ENCODE measurements at regions not wholly inside any gene's neighbourhood (a gene's known extent, or its start where the extent isn't known, plus 50 kb on each side); places are given as distances from the start of the nearest gene placed in this dataset.
A peak's percentile ranks its signal among the peaks of the same experiment; 100 is the strongest.

- peak overlapping the region; percentile 77 to 97 (median 94) for H3K27ac ChIP-seq
- TF ChIP-seq POLR2A (IDR thresholded peaks at IDR 0.05): no peak
- TF ChIP-seq CTCF (IDR thresholded peaks at IDR 0.05 in 8 of 11, conservative IDR thresholded peaks at IDR 0.05 in 3 of 11): peak in 1 of 11 experiments; percentile 4
- TF ChIP-seq POLR2AphosphoS5 (IDR thresholded peaks at IDR 0.05): peak in 2 of 3 donors; percentile 62 to 80
- peak; percentile 91 for DNase-seq
- intact Hi-C loops (cut with DNase I; ENCODE audit: low total_unique reads): loop anchor here (10.0 kb wide), 1 partner anchor 304 kb away; no protein-coding TSS in a partner anchor
- no peaks in the 10 kb centered on the region for H3K36me3 ChIP-seq
- peaks cover 30 to 70% (median 50%) of the 10 kb centered on the region in 6 donors for H3K4me1 ChIP-seq
- no peaks in the 10 kb centered on the region for H3K27me3 ChIP-seq (replicated peaks in 1 of 7)
- no peaks in the 10 kb centered on the region for H3K9me3 ChIP-seq
- H3K4me3 ChIP-seq: peak overlapping the region in 5 of 8 donors; percentile 5 to 72 (median 23)
- 9 to 16% (median 12%) methylated on average over 15 of the region's 15 CpGs for WGBS, 5 donors
Measured at GRCh38 chr3:177358091-177358976, 161.1 kb upstream of the TBL1XR1 start.

GRCh38 chr3:177358977-177359592 lies 161.8 kb upstream of the TBL1XR1 start:
- H3K4me3 ChIP-seq: peak overlapping the region in 7 of 8 donors; percentile 28 to 72 (median 38)
- intact Hi-C loops (cut with DNase I; ENCODE audit: low total_unique reads): loop anchor here (10.0 kb wide), 1 partner anchor 304 kb away; no protein-coding TSS in a partner anchor
- no peaks in the 10 kb centered on the region for H3K36me3 ChIP-seq
- 11 to 26% (median 22%) methylated on average over 21 to 31 of the region's 31 CpGs for WGBS, 5 donors
- H3K4me1 ChIP-seq: peaks cover 30 to 65% (median 49%) of the 10 kb centered on the region in 6 donors
- TF ChIP-seq POLR2A (IDR thresholded peaks at IDR 0.05) (no peak), POLR2AphosphoS5 (IDR thresholded peaks at IDR 0.05) (peak in 1 of 3 donors; percentile 30)
- H3K9me3 ChIP-seq: no peaks in the 10 kb centered on the region
- H3K27ac ChIP-seq: peak overlapping the region; percentile 77 to 97 (median 94)
- H3K27me3 ChIP-seq (replicated peaks in 1 of 7): no peaks in the 10 kb centered on the region
- DNase-seq: peak; percentile 90

DNA sequence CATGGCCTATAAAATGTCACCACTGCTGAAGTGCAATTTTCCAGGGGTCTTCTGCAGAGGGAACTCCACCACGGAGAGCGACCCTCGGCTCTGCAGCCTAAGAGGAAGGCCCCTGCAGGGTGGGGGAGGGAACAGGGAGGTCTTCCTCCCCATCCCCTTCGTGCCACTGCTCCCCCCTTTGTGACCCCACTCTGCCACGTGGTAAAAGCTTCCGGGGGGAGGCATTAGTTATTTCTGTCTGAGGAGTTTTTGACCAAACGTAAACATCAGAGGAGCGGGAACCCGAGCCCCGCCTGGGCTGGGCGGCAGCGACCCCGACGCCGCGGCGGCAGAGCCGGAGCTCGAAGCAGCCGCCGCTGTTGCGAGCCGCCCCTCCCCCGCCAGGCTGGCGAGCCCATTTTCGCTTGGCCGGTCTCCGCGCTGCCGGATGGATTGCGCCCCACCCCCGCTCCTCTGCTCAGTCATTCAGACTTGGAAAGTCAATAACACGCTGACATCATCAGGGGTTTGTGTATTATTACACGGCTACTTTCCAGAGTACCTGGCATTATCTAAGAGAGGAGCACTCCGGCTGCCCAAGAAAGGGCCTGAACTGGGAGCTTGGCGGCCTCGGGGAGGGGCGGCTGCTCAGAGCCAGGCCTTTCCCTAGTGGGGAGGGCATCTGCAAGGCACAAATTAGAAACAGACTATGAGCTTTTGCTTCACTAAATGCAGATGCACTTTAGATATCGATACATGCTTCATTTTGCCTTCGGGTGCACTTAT lies 162.5 kb upstream of the TBL1XR1 start:
- H3K36me3 ChIP-seq: no peaks in the 10 kb centered on the region
- peak overlapping the region; percentile 77 to 97 (median 94) for H3K27ac ChIP-seq
- WGBS, 5 donors: 0% methylated on average over 23 to 40 of the region's 40 CpGs
- intact Hi-C loops (cut with DNase I; ENCODE audit: low total_unique reads): loop anchor here (2.0 to 10.0 kb wide), 2 partner anchors 163 to 305 kb away; partner anchors contain the start of gene TBL1XR1
- no peaks in the 10 kb centered on the region for H3K9me3 ChIP-seq
- peaks cover 30 to 65% (median 49%) of the 10 kb centered on the region in 6 donors for H3K4me1 ChIP-seq
- DNase-seq: peak; percentile 99
- TF ChIP-seq CTCF (IDR thresholded peaks at IDR 0.05 in 8 of 11, conservative IDR thresholded peaks at IDR 0.05 in 3 of 11) (peak in 4 of 11 experiments; percentile 6 to 21 (median 9)), POLR2AphosphoS5 (IDR thresholded peaks at IDR 0.05) (peak; percentile 95 to 96 (median 95)), POLR2A (IDR thresholded peaks at IDR 0.05) (peak in 2 of 3 donors; percentile 66 to 68)
- H3K27me3 ChIP-seq (replicated peaks in 1 of 7): no peaks in the 10 kb centered on the region
- H3K4me3 ChIP-seq: peak overlapping the region; percentile 28 to 72 (median 35)

Measured in spleen (tissue), 11 donors.